Loucy (cell line): ENCODE measurements at regions not wholly inside any gene's neighbourhood (a gene's known extent, or its start where the extent isn't known, plus 50 kb on each side); places are given as distances from the start of the nearest gene placed in this dataset.

ENCODE experiments used
- EZH2phosphoT487 ChIP-seq: fragments of 200-600 bp; IDR thresholded peaks from 2 replicates; pipeline ENCODE4 v1.6.1; 2018; ENCODE audit warnings: antibody characterized with exemption, mild to moderate bottlenecking, moderate library complexity, borderline replicate concordance
- TF ChIP-seq, protein P1 (sequence below): fragments of 200-600 bp; sonication (generic); conservative IDR thresholded peaks from 2 replicates; pipeline ENCODE4 v1.5.1; 2014; ENCODE audit warnings: mild to moderate bottlenecking, antibody characterized with exemption, low read length

DNA sequence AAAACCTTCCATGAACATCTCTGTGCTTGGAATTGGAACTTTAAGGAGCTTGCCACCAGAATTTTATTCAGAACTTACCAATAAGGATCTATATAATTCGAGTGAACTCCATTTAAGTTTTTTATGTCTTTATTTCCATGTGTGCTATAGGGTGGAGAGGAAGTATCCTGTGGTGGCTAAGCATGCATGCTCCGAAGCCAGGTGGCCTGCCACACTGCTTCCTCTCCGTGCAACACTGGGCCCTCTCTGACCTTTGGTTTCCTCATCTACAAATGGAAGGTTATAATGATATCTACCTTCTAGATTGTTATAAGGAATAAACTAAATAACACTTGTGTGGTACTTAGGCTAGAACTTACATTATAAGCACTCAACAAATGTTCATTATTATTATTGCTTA lies 382.1 kb downstream of the PTPRC start:
- TF ChIP-seq, protein P1, sequence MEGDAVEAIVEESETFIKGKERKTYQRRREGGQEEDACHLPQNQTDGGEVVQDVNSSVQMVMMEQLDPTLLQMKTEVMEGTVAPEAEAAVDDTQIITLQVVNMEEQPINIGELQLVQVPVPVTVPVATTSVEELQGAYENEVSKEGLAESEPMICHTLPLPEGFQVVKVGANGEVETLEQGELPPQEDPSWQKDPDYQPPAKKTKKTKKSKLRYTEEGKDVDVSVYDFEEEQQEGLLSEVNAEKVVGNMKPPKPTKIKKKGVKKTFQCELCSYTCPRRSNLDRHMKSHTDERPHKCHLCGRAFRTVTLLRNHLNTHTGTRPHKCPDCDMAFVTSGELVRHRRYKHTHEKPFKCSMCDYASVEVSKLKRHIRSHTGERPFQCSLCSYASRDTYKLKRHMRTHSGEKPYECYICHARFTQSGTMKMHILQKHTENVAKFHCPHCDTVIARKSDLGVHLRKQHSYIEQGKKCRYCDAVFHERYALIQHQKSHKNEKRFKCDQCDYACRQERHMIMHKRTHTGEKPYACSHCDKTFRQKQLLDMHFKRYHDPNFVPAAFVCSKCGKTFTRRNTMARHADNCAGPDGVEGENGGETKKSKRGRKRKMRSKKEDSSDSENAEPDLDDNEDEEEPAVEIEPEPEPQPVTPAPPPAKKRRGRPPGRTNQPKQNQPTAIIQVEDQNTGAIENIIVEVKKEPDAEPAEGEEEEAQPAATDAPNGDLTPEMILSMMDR: no peak
- TF ChIP-seq EZH2phosphoT487: no peak
